MV-4-11 (cell line): ENCODE measurements at regions not wholly inside any gene's neighbourhood (a gene's known extent, or its start where the extent isn't known, plus 50 kb on each side); places are given as distances from the start of the nearest gene placed in this dataset.

ENCODE experiments used
- DNase-seq: peaks from one replicate; lab custom pipeline; 2025; lab: John Stamatoyannopoulos, UW

- no peak for DNase-seq
Observed at GRCh38 chr5:143693651-143694252, 118.2 kb upstream of the HMHB1 start.

- DNase-seq, result no peak
Observed at GRCh38 chr5:143692342-143692741, 119.6 kb upstream of the HMHB1 start.

- DNase-seq, result no peak
Observed at GRCh38 chr5:143691945-143692290, 120.0 kb upstream of the HMHB1 start.

- no peak for DNase-seq
Observed at GRCh38 chr5:143691287-143691944, 120.5 kb upstream of the HMHB1 start.

GRCh38 chr5:143687604-143688003 lies 124.4 kb upstream of the HMHB1 start:
- DNase-seq, result no peak

GRCh38 chr5:143685246-143685815 lies 126.6 kb upstream of the HMHB1 start:
- DNase-seq, result no peak

GRCh38 chr5:143683459-143683858 lies 128.5 kb upstream of the HMHB1 start:
- DNase-seq, result no peak

- no peak for DNase-seq
Observed at GRCh38 chr5:143682929-143683386, 129.0 kb upstream of the HMHB1 start.

- DNase-seq, result no peak
Observed at GRCh38 chr5:143682246-143682905, 129.6 kb upstream of the HMHB1 start.

GRCh38 chr5:143680672-143681259 lies 131.2 kb upstream of the HMHB1 start:
- no peak for DNase-seq

- no peak for DNase-seq
Observed at GRCh38 chr5:143679777-143680176, 132.2 kb upstream of the HMHB1 start.

GRCh38 chr5:143678148-143678905 lies 133.6 kb upstream of the HMHB1 start:
- DNase-seq, result no peak

GRCh38 chr5:143677403-143677802 lies 134.6 kb upstream of the HMHB1 start:
- no peak for DNase-seq

GRCh38 chr5:143676802-143677201 lies 135.2 kb upstream of the HMHB1 start:
- no peak for DNase-seq

GRCh38 chr5:143674469-143674786 lies 137.5 kb upstream of the HMHB1 start:
- no peak for DNase-seq

GRCh38 chr5:143673676-143674468 lies 138.1 kb upstream of the HMHB1 start:
- no peak for DNase-seq

GRCh38 chr5:143672806-143673205 lies 139.2 kb upstream of the HMHB1 start:
- no peak for DNase-seq

GRCh38 chr5:143671674-143672569 lies 140.0 kb upstream of the HMHB1 start:
- no peak for DNase-seq

- no peak for DNase-seq
Observed at GRCh38 chr5:143671021-143671420, 140.9 kb upstream of the HMHB1 start.

- peak; percentile 55 for DNase-seq
Observed at GRCh38 chr5:143665866-143666265, 146.1 kb upstream of the HMHB1 start.
